HG02840 (cell line): ENCODE measurements at regions not wholly inside any gene's neighbourhood (a gene's known extent, or its start where the extent isn't known, plus 50 kb on each side); places are given as distances from the start of the nearest gene placed in this dataset.
"Not testable (repeated sequence)": the region's sequence is repeated elsewhere in the genome, so short reads cannot be mapped to it uniquely, and the experiment has no call there.

Experiments
- ATAC-seq: cut with Tn5 transposase; IDR thresholded peaks from one replicate; pipeline ENCODE4 v1.9.1; 2021; ENCODE audit warnings: mild to moderate bottlenecking, moderate library complexity, moderate number of reproducible peaks; ENCODE audit not compliant: unreplicated experiment, low FRiP score

GRCh38 chr4:97252615-97253154 is 890.6 kb downstream of the STPG2 start:
- no peak for ATAC-seq

DNA sequence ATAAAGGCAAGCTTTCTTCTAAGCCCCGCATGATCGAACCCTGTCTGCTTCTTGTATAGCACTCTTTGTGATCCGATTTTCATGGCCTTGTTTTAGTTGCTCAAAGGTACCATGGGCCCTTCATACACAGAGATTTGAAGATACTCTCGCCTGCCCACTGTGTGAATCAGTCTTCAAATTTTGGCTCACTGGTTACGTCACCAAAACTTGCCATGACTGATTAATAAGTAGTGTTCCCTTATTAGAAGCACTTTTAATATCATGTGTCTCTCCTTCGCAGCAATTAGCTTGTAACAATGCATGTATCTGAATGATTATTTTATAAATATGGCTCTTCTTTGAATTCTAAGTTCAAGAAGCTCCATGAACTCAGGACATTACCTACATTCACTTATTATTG is 880.5 kb downstream of the STPG2 start:
- no peak for ATAC-seq

- no peak for ATAC-seq
These were observed 873.2 kb downstream of the STPG2 start for GRCh38 chr4:97270051-97270450.

GRCh38 chr4:97279391-97279790 is 863.9 kb downstream of the STPG2 start:
- no peak for ATAC-seq

- no peak for ATAC-seq
These were observed 842.7 kb downstream of the STPG2 start for GRCh38 chr4:97300561-97300960.

DNA sequence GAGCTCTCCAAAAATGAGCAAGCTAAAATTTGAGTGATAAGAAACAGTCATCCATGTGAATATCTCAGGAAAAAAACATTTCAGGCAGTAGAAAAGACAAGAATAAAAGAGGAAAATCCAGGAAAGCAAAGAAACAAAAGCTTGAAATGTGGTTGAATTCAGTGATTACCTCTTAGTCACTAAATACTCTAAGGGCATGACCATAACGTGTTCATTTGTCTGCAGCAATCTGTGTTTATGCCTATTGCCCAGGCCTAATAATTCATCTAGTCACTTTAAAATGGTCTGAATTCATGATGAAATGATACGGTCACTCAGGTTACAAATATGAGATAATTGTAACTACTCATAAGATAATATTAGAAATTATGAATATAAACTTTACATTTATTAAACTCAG is 837.9 kb downstream of the STPG2 start:
- ATAC-seq: no peak

- no peak for ATAC-seq
These were observed 834.2 kb downstream of the STPG2 start for GRCh38 chr4:97309121-97309520.

GRCh38 chr4:97317201-97317600 is 826.1 kb downstream of the STPG2 start:
- no peak for ATAC-seq

- ATAC-seq: no peak
These were observed 825.6 kb downstream of the STPG2 start for GRCh38 chr4:97317671-97318070.

DNA sequence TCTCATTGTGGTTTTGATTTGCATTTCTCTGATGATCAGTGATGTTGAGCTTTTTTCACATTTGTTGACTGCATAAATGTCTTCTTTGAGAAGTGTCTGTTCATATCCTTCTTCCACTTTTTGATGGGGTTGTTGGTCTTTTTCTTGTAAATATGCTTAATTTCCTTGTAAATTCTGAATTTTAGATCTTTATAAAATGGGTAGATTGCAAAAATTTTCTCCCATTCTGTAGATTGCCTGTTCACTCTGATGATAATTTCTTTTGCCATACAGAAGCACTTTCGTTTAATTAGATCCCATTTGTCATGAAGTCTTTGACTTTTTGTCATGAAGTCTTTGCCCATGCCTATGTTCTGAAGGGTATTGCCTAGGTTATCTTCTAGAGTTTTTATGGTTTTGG is 817.5 kb downstream of the STPG2 start:
- ATAC-seq: not testable (repeated sequence)

DNA sequence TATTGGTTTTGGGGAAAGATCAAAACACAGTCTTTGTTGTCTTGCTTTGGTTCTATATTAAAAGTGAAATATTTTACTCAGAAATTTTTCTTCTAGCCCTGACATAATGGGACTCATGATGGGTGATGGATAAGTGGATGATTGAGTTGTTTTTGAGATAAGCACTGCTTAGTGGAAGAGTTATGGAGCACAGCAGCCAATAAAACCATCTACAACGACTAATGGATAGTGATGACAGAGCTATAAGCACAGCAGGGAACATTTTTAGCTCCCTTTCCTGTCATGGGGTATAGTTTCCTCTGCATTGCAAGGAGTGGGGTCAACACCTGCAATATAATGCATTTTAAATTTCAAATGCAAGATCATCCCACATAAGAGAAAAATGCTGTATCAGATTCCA is 812.4 kb downstream of the STPG2 start:
- ATAC-seq: no peak

- ATAC-seq: no peak
These were observed 808.9 kb downstream of the STPG2 start for GRCh38 chr4:97334348-97334747.

GRCh38 chr4:97349468-97350186 is 793.6 kb downstream of the STPG2 start:
- ATAC-seq: no peak

GRCh38 chr4:97353876-97354275 is 789.4 kb downstream of the STPG2 start:
- ATAC-seq: no peak

DNA sequence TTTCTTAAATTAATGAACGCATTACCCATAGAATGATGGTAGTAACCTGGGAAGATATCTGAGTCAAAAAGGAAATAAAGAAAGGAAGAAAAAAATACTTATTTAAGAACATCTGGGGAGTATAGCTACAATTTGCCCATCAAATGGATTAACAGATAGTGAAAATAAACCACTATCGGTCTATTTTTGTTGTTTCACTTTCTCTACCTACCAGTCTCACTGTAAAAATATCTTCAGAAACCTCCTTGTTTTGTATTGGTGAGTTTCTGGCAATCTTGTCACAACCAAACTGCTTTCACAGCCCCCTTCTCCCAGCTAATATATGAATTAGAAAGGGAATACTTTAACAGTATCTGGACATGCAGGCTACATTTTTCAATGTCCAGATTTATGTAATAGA is 783.5 kb downstream of the STPG2 start:
- no peak for ATAC-seq

- ATAC-seq: no peak
These were observed 782.5 kb downstream of the STPG2 start for GRCh38 chr4:97360733-97361132.

GRCh38 chr4:97367878-97368277 is 775.4 kb downstream of the STPG2 start:
- no peak for ATAC-seq

- no peak for ATAC-seq
These were observed 772.7 kb downstream of the STPG2 start for GRCh38 chr4:97370568-97370967.

GRCh38 chr4:97374526-97374925 is 768.8 kb downstream of the STPG2 start:
- no peak for ATAC-seq

DNA sequence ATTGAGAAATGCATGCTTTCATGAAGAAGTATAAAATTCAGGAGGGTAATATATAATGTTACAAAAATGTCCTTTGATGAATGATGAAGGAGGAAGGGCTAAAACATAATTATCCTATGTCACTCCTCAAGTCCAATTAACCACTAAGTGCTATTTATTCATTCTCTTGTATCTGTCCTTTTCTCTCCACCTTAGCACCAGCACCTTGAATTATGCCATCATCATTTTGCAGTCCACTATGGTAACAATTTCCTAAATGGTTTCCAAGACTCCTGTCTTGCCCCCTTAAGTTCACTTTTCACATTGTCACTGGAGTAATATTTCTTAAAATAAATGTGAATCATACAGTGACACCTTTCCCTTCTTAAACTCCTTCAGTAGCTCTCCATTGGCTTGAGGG is 756.3 kb downstream of the STPG2 start:
- no peak for ATAC-seq

GRCh38 chr4:97394653-97395052 is 748.6 kb downstream of the STPG2 start:
- ATAC-seq: no peak

GRCh38 chr4:97396097-97396496 is 747.2 kb downstream of the STPG2 start:
- no peak for ATAC-seq
